GM19395 (cell line): ENCODE measurements at regions not wholly inside any gene's neighbourhood (a gene's known extent, or its start where the extent isn't known, plus 50 kb on each side); places are given as distances from the start of the nearest gene placed in this dataset.

Source experiments
- ATAC-seq: cut with Tn5 transposase; IDR thresholded peaks from one replicate; pipeline ENCODE4 v1.9.1; 2021; ENCODE audit warnings: mild to moderate bottlenecking, moderate library complexity; ENCODE audit not compliant: unreplicated experiment

GRCh38 chr2:220451438-220451837 is 824.0 kb downstream of the SLC4A3 start:
- no peak for ATAC-seq

- no peak for ATAC-seq
These were observed 825.1 kb downstream of the SLC4A3 start for GRCh38 chr2:220452561-220452960.

GRCh38 chr2:220455351-220455990 is 828.0 kb downstream of the SLC4A3 start:
- no peak for ATAC-seq

GRCh38 chr2:220458051-220458450 is 830.6 kb downstream of the SLC4A3 start:
- no peak for ATAC-seq

GRCh38 chr2:220460257-220460985 is 833.0 kb downstream of the SLC4A3 start:
- ATAC-seq: no peak

- no peak for ATAC-seq
These were observed 836.4 kb downstream of the SLC4A3 start for GRCh38 chr2:220463876-220464275.

- ATAC-seq: no peak
These were observed 838.3 kb downstream of the SLC4A3 start for GRCh38 chr2:220465700-220466099.

- no peak for ATAC-seq
These were observed 838.8 kb downstream of the SLC4A3 start for GRCh38 chr2:220466251-220466691.

GRCh38 chr2:220469201-220469600 is 841.8 kb downstream of the SLC4A3 start:
- no peak for ATAC-seq

GRCh38 chr2:220473611-220474010 is 846.2 kb downstream of the SLC4A3 start:
- no peak for ATAC-seq

- ATAC-seq: no peak
These were observed 849.4 kb downstream of the SLC4A3 start for GRCh38 chr2:220476877-220477276.

GRCh38 chr2:220478305-220479058 is 851.1 kb downstream of the SLC4A3 start:
- no peak for ATAC-seq

GRCh38 chr2:220482716-220483115 is 855.3 kb downstream of the SLC4A3 start:
- ATAC-seq: no peak

GRCh38 chr2:220489121-220489520 is 861.7 kb downstream of the SLC4A3 start:
- ATAC-seq: no peak

- ATAC-seq: no peak
These were observed 864.2 kb downstream of the SLC4A3 start for GRCh38 chr2:220491670-220492069.

- ATAC-seq: no peak
These were observed 866.6 kb downstream of the SLC4A3 start for GRCh38 chr2:220493871-220494525.

- no peak for ATAC-seq
These were observed 869.1 kb downstream of the SLC4A3 start for GRCh38 chr2:220496513-220496912.

GRCh38 chr2:220499225-220499624 is 871.8 kb downstream of the SLC4A3 start:
- ATAC-seq: no peak

- no peak for ATAC-seq
These were observed 875.1 kb downstream of the SLC4A3 start for GRCh38 chr2:220502539-220502938.

GRCh38 chr2:220503431-220503830 is 876.0 kb downstream of the SLC4A3 start:
- ATAC-seq: no peak

- no peak for ATAC-seq
These were observed 877.6 kb downstream of the SLC4A3 start for GRCh38 chr2:220504938-220505503.
